Ramos (cell line): ENCODE measurements at regions not wholly inside any gene's neighbourhood (a gene's known extent, or its start where the extent isn't known, plus 50 kb on each side); places are given as distances from the start of the nearest gene placed in this dataset.

Source experiments
- in situ Hi-C: fragments of 300-500 bp; cut with MboI; formaldehyde crosslinking; loops from one replicate; pipeline ENCODE4 v1.14.3; 2022; ENCODE audit warnings: low sequenced_read_pairs; ENCODE audit not compliant: unreplicated experiment

DNA sequence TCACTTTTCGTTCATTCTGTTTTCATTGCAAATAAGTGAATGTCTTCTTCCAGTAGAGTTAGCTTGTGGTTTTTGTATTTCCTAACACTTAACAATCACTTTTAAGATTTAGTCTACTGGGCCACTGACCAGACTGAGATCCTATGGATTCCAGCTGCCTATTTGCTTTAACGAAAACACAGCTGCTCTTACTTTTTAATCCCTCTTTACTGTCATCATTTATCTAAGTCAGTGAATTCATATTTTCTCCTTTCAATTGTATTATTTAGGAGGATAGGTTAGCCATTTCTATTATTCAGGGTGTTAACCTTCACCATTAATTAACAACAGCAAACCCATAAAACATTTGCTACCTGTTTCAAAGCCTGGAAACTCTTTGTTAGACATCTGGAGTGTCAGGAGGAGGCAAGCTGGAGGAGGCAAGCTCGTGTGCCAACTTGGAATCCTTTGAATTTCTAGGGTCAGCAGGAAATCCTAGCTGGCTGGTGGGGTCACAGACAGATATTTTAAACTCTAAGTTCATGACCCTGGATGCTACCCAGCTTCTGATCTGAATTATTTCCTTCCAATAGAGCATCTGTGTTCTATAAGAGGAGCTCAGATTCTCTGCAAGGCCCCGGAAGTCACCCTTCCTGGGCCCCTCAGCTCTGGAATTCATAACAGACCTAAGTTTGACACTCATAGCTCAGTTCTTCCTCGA lies 385.3 kb downstream of the RBM43 start:
- in situ Hi-C loops = no loop called here

DNA sequence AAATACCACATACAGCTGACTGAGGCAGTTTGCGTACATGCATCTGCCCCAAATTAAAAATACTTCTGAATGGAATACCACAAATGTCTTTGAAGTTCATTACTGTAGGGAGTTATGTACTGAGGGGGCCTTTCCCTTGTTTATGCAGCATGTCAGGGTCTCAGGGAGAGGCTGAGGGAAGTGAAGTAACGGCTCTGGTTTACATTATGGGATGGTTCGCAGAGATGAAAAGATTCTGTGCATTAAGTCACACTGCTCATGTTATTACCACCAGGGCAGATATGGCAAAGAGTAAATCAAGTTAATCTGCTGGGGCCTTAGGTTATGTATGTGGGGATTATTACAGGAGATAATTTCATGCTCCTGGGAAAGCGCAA lies 385.9 kb upstream of the RND3 start:
- in situ Hi-C loops = no loop called here

DNA sequence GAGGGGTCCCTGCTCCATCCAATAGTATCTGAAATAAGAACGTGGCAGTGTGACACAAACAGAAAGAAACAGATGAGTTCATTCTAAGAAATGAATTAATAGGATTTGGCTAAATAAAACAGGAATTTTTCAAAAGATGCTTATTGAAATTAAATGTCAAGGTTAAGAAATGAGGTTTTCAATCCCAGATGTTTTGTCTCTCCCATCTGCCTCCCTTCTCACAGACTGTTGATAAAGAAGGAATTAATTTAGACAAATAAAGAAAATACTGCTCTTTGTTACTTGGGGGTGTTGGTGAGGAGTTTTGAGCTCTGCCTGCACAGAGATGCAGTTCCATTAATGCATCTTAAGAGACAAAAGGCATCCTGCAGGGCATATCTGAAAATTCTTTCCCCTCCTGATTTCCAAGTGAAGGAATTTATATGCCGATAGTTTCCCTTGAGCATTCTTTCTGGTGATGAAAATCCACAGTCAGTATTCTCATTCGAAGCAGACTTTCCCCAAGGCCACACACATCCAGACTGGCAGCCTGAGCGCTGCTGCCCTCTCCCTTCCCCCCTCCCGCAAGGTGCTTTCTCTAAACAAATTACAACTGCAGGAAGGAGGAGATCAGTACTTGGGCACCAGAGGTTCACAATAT lies 385.4 kb upstream of the RND3 start:
- in situ Hi-C loops = no loop called here

DNA sequence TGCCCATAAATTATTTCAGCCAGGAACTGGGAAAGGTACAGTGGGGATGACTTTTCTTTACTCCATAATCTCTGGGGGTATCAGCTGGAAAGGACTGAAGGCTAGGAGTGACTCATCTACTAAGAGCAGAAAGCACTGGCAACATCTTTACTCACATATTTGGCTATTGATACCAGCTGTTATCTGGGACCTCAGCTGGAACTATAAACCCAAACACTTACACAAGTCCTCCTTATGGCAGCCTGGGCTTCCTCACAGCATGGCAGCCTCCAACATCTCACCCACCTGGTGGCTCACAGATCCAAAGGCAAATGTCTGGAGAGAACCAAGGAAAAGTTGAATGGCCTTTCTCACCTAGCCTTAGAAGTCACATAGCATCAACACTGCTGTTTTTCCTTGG lies 379.0 kb upstream of the RND3 start:
- in situ Hi-C loops = no loop called here

DNA sequence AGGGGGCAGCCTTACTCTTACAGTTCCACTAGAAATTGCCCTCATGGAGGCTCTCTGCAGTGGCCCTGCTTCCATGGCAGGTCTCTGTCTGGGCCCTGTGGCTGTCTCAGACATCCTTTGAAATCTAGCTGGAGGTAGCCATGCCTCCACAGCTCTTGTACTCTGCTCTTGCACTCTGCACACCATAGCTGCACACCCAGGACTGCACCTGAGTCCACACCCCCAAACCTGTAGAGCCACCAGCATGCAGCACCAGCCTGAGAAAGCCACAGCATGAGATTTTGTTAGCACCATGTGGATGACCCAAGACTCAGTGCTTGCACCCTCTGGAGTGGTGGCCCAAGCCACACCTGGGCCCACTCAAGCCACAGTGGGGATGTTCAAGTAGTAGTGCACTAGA lies 376.2 kb upstream of the RND3 start:
- in situ Hi-C loops = no loop called here

DNA sequence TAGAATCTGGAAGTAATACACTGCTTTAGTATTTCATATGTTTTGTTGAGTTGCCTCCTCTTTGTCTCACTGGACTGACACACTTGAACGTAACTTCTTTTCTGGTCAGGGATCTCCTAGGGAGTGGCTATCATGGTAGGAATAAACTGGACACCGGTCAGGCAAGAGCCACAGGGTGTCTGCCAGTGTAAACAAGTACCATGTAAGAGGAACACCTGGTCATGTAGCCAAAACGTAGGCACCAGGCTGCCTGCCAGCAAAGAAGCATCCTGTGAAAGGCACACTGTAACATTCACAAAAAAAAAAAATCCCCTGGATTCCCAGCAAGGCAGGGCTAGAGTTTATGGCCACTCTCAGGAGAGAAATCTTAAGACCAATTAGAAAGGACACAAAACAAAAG lies 372.8 kb upstream of the RND3 start:
- in situ Hi-C loops = no loop called here

DNA sequence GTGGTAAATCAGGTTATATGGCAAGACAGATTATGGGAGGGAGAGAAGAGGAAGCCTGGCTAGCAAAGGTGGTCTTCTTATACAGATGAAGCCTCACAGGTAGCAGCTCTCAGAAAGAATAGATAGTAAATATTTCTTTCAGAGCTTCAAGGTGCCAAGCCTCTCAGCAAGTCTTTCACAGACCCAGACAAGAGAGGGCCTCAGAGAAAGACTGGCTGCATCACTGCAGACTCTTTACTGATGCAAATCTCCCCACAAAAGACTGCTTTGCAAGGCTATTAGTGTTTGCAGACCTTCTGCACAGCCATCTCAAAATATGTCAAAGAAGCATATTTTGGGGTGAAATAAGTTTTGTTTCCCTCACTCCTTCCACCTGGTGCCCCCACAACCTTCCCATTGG lies 372.4 kb upstream of the RND3 start:
- in situ Hi-C loops = no loop called here

DNA sequence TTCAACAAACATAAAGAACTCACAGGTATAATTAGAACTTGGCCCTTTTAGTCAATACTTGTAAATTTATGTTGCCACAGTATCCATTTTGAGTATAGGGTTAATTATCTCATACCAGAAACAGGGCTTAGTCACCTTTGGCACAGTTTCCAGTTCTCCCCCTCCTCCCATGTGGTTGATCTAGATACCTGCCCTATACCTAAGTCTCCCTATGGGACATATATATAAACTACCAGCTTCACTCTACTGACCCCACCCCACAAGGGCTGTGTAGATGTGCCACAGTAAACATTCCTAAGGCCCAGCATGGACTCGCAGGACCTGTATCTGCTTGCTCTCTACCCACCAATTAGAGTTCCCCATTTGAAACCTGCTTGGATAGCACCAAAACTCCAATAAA lies 371.7 kb upstream of the RND3 start:
- in situ Hi-C loops = no loop called here

DNA sequence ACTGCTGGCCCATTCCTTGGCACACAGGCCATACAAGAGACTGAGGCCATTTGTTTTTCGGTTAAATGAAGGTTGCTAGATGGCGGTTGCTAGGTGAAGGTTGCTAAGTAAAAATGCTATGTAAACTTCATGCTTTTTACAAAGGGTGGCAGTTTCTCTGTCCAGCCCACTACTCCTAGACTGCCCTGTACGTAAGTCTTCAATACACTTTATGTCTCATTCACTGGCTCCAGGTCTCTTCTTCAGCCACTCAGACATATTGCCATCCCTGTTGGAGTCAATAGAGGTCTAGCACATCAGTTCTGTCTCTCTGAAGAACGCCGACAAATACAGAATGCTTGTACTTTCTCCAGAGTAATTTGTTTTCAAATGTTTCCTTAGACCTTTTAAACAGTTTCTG lies 370.9 kb upstream of the RND3 start:
- in situ Hi-C loops = no loop called here

DNA sequence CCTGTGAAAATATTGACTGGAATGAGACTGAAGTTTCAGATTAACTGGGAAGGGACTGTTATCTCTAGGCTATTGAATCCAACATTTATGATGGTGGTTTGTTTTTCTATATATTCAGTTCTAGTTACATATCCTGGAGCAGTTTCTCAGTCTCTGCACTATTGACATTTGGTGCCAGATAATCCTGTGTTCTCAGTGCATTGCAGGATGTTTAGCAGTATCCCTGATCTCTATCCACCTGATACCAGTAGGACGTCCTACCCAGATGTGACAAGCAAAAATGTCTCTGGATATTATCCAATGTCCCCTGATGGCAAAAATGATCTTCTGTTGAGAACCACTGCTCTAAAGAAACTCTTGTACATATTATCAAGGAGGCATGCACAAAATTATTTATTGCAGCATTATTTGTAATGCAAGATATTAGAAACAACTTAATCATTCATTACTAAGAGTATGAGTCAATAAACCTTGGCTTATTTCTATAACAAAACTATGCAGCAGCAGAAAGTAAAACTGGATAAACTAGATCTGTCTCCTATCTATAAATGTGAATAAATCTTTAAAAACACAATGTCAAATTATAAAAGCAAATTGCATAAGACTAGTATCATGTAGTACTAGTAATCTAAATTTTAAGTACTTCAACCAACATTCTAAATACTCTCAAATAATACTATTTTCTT lies 369.3 kb upstream of the RND3 start:
- in situ Hi-C loops = no loop called here

DNA sequence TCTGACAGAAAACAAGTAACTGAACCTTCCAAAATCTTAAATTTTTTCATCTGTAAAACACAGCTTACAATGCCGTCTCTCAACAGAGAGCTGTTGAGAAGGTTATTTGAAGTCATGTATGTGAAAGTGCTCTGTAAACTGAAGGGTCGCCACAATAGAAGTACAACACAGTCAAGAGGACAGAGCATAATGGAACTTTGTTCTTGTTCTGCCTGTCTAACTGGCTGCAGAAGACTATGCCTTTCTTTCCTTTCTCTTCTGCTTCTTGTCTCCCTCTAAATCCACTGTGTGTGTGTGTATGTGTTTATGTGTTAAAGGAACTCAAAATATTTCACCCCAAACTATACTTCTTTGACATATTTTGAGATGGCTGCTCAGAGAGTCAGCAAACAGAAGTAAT lies 365.8 kb upstream of the RND3 start:
- in situ Hi-C loops = no loop called here

DNA sequence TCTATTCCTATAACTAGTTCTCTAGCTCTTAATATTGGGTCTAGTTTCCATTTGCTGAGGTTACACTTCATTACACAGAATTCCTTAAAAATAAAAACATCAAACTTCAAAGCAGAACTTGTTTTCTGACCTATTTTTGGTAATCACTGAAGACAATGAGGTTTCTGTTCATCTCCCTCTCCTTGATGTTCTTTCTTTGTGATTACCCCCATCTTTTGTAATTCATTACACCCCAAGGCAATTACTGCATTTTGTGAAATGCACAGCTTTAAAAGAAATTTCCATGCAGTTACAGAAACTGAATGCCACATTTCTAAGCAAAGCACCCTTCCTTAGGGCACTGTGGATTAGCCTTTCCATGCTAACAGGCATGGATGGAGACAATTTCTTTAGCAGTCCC lies 363.2 kb upstream of the RND3 start:
- in situ Hi-C loops = no loop called here

DNA sequence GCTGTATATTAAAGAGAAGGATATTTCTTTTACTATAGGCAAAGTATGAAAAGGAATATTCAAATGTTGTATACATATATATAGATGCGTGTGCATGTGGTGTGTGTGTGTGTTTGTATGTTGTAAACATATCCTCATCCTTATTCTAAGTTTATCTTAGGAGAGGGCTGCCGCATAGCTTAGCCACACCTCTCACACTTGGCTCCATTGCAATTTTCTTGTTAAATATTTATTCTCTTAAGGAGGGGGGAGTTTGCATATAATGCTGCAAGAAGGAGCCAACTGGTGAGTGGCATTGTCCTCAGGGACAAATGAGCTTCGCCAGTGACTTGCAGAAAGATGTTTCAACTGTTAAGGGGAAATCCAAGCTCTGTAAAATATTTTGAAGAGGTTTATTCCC lies 360.1 kb upstream of the RND3 start:
- in situ Hi-C loops = no loop called here

DNA sequence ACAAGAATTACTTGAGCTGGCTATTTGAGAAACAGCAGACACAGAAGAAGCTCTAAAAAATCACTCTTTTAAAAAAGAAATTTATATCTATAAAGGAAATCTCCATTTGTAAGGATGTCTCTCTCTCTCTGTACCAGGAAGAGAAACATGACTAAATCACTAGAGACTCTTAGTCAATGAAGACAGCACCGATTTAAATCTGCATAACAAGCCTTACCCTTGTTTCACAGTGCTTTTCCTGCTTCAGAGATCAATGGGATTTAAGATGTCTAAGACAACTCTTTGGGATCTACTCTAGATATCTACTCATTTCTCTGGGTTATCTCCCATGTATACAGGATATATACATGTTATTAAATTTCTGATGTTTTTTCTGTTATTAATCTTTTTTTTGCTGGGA lies 359.2 kb upstream of the RND3 start:
- in situ Hi-C loops = no loop called here

DNA sequence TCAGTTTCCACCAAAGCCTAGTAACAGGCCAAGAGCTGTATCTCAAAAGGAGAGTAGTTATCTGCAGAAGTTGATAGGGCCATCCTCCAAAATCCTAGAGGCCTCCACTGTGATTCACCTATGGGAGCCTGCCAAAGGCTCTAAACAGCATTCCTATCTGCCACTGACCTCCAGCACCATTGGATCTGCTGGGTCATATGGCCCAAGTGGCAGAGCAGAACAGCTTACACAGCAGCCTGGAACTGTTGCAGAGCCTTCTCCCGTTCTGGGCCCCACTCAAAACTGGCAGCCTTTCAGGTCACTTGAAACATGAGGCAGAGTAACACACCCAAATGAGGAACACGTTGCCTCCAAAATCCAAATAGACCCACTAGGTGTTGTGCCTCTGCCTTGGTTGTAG lies 345.2 kb upstream of the RND3 start:
- in situ Hi-C loops = no loop called here

DNA sequence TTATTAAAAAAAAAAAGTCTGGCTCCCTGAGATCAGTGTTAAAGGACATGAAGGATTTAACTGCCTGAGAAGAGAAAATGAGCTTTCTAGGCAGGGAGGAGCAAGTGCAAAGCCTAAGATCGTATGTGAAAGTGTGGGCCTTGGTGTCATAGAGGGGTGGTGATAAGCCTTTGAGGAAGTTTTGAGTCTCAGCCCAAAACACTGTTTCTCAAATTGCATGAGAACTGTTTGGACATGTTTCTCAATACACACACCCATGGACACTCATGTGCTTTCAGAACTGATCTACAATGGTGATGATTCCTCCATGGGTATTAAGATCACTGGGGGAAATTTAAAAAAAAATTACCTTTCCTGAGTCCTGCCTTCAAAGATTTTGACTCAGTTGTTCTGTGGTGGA lies 336.7 kb upstream of the RND3 start:
- in situ Hi-C loops = no loop called here

DNA sequence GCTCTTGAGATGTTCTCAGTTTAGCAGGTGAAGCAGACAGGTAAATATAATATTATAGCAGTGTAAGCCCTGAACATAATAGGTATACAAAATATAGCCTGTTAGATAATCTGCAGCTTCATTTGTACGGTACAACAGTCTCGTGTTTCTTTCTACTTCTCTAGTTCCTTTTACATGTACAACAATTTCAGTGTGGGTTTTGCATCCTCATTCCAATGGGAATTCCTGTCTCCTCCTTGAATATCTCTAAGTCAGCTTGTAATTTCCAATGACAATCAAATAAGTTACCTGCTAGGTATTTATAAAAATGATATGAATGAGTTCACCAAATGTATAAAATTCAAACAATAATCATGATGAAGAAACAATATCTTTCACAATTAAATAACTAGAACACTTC lies 330.0 kb upstream of the RND3 start:
- in situ Hi-C loops = no loop called here

DNA sequence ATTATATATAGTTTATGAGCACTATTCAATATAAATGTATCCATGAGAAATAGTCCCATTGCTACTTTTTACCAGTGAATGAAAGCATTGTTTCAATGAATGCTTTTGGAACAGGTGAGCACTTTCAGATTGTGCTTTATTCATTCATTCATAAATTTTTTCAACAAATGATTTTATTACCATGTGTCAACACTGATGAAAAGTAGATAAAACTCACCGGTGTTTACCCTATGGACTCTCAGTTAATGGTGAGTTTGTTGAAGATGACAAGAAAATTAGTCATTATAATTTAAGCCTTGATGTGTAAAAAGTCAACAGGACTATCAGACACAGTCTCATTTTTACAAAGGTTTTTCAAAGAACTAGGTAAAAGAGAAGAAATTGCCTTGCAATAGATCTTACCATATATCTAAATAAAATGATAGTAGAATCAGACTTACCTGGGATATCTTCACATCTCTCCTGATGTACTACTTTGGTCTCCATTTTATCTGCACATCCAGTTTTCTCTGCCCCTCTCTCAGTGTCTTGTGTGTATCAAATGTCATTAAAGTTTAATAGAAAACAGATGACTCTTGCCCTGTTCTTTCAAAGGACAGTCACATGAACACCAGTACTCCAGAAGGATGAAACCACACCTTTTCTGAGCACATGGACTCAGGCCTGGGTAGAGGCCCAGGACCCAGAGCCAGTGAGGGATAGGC lies 325.3 kb upstream of the RND3 start:
- in situ Hi-C loops = no loop called here

DNA sequence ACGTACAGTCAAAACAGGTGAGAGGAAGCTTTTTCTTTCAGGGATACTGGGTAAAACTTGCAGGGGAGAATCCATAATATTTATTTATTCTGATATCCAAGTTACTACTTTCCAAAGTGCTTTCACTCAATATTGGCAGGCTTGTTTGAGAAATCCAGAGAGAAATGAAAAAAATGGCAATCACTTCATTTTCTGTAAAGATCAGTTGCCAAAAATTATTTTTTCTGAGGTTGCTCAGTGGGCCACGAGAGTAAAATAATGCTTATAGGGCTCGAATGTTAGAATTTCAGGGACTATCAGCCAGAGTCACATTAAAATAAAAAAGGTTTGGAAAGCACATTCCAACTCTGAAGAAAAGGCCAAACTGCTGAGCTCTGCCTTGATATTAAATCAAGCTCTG lies 324.6 kb upstream of the RND3 start:
- in situ Hi-C loops = no loop called here

DNA sequence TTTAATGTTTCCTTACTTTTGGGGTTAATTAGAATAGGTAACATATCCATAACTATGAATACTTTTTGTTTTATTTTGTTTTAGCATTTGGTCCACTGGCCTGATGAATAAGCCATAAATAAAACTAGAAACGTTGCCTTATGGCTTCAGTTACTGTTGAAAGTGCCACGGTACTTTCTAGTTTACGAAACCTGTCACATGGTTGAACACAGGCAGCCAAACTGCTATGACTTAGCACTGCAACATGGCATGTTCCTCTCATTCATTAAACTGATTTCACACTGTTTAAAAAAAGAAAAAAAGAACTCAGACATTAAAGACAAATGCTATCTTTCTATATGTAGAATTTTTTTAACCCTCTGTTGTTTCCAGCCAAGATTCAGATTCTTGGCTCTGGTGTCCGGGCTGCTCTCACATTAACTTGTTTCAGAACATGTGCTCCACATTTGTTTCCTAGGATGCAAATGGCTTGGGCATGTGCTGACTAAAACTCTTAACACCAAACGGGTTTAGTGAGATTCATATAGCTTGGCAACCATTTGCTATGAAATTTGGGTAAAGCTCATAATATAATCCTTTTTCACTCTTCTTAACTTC lies 323.9 kb upstream of the RND3 start:
- in situ Hi-C loops = no loop called here

DNA sequence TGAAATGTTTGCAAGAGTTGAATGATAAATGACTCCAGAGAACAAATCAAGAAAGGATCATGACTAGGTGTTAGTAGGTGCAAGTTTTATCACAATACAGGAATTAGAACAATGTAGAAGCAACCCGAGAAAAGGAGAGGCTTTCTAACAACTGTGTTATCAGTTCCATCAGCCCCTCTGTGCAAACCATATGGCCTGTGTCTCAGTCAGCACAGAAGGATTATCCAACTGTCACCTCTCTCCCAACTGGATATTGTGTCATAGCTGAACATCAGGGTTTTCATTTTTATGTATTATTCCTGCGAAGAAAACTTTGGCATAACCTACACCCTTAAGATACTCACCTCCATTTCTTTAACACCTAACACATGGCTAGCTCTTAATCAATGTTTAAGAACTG lies 321.6 kb upstream of the RND3 start:
- in situ Hi-C loops = no loop called here
